HFFc6 (cell line): ENCODE measurements at regions not wholly inside any gene's neighbourhood (a gene's known extent, or its start where the extent isn't known, plus 50 kb on each side); places are given as distances from the start of the nearest gene placed in this dataset.
"Not testable (repeated sequence)": the region's sequence is repeated elsewhere in the genome, so short reads cannot be mapped to it uniquely, and the experiment has no call there.

Source experiments
- DNase-seq: peaks from one replicate; pipeline ENCODE4 v3.0.0-alpha.2; 2018
- H3K27ac Mint-ChIP-seq: 2 replicates; pipeline ENCODE4 v1.8.0; 2020; ENCODE audit warnings: mild to moderate bottlenecking, mixed read lengths
- H3K27me3 Mint-ChIP-seq: 2 replicates; pipeline ENCODE4 v1.8.0; 2021; ENCODE audit warnings: mild to moderate bottlenecking, moderate library complexity, mixed read lengths; ENCODE audit not compliant: insufficient read depth
- H3K36me3 Mint-ChIP-seq: 2 replicates; pipeline ENCODE4 v1.8.0; 2021; ENCODE audit warnings: low read depth, mixed read lengths
- H3K4me1 Mint-ChIP-seq: 2 replicates; pipeline ENCODE4 v1.8.0; 2020; ENCODE audit warnings: low read depth, mixed read lengths
- H3K4me3 Mint-ChIP-seq: 2 replicates; pipeline ENCODE4 v1.8.0; 2020; ENCODE audit warnings: mild to moderate bottlenecking, moderate library complexity, mixed read lengths
- H3K9me3 Mint-ChIP-seq: 2 replicates; pipeline ENCODE4 v1.8.0; 2020; ENCODE audit warnings: mild to moderate bottlenecking, mixed read lengths
- CTCF ChIP-seq: fragments of 200-600 bp; sonication (generic); IDR thresholded peaks from 2 replicates; pipeline ENCODE4 v1.5.0; 2021; ENCODE audit warnings: antibody characterized with exemption, mild to moderate bottlenecking

- DNase-seq, H3K36me3 Mint-ChIP-seq, H3K9me3 Mint-ChIP-seq, H3K4me3 Mint-ChIP-seq, H3K27me3 Mint-ChIP-seq: not testable (repeated sequence)
- peak; percentile 38; the same call in 1 of the 2 replicates for TF ChIP-seq CTCF
- Mint-ChIP-seq H3K4me1 (peaks cover 10% of the 10 kb centered on the region), H3K27ac (peak overlapping the region; percentile 71)
Observed at GRCh38 chr2:87476223-87476872, 271.5 kb upstream of the PLGLB2 start.

GRCh38 chr2:87476936-87477335 lies 271.0 kb upstream of the PLGLB2 start:
- not testable (repeated sequence) for H3K36me3 Mint-ChIP-seq, H3K4me3 Mint-ChIP-seq
- peak overlapping the region; percentile 71 for H3K27ac Mint-ChIP-seq

DNA sequence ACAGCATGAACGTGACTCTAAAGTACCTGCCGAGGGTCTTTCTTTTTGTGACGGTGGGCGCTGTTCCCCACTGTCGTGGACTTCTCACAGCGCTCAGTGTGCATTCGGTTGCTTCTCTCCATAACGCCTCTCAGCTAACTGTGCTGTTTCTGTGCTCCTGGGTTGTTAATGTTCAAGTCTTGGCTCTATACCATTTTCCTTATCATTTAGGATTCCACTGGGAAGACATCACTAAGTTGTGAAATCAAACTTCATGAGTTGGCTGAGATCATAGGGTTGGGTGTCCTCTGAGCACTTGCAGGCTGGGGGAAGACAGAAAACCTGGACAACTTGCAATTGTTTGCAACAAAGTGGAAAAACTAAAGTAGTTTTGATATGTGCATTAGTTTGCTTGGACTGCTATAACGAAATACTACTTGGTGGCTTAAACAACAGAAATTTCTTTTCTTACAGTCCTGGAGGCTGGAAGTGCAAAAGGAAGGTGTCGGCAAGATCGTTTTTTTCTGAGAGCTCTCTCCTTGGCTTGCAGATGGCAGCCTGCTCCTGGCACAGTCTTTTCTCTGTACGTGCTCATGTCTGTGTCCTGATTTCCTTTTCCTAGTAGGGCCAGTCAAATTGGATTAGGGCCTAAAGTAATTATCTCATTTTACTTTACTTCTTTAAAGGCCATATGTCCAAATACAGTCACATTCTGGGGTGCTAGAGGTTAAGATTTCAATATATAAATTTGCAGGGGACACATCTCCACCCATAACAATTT lies 270.0 kb upstream of the PLGLB2 start:
- DNase-seq, H3K27ac Mint-ChIP-seq: not testable (repeated sequence)
- peaks cover 19% of the 10 kb centered on the region for H3K4me1 Mint-ChIP-seq

More at GRCh38 chr2:87476936-87477335, 271.0 kb upstream of the PLGLB2 start:
- peaks cover 10% of the 10 kb centered on the region for H3K4me1 Mint-ChIP-seq
- not testable (repeated sequence) for H3K27me3 Mint-ChIP-seq, DNase-seq, H3K9me3 Mint-ChIP-seq

DNA sequence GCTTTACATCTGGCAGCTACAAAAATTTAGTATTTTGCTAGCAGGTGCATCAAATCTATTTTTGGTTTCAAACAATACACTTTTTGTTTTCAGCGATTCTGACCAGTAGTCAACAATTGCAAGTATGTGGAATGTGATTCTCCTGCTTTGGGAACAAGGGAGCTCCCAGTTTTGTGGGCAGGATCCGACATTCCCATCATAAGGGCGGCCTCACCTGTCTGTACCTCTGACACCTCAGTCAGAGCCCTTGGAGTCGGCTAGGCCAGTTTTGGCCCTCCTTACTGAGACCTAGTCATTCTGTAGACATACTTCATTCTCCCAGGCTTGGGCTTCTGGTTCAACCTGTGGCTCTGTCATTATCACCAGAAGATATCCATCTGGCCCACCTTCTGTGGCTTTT lies 269.0 kb upstream of the PLGLB2 start:
- peaks cover 24% of the 10 kb centered on the region for H3K4me1 Mint-ChIP-seq
- not testable (repeated sequence) for H3K4me3 Mint-ChIP-seq, H3K36me3 Mint-ChIP-seq, H3K27me3 Mint-ChIP-seq, H3K9me3 Mint-ChIP-seq, DNase-seq, H3K27ac Mint-ChIP-seq

More for the DNA sequence above, 270.0 kb upstream of the PLGLB2 start:
- not testable (repeated sequence) for H3K9me3 Mint-ChIP-seq, H3K4me3 Mint-ChIP-seq, H3K27me3 Mint-ChIP-seq, H3K36me3 Mint-ChIP-seq

GRCh38 chr2:87483093-87483680 lies 264.7 kb upstream of the PLGLB2 start:
- Mint-ChIP-seq H3K4me1 (peaks cover 25% of the 10 kb centered on the region), H3K27ac (peak overlapping the region; percentile 36; the same call in 1 of the 2 replicates)
- H3K4me3 Mint-ChIP-seq, H3K36me3 Mint-ChIP-seq, H3K9me3 Mint-ChIP-seq, DNase-seq, H3K27me3 Mint-ChIP-seq: not testable (repeated sequence)

DNA sequence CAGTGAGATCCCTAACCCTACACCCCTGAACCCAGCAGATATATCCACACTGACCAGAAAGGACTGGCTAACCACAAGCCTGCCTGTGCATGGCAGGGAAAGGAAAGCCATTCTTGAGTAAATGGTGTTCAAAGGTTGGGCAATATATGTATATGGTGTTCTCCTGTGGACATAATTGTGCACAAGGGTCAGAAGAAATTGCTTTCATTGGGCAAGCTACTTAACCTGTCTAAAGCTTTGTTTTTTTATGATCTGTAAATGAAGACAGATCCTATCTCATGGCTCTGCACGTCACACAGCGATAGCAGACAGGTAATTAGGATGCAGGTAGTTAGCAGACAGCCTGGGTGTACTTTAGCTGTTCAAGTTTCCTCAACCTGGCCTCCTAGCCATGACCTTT lies 263.5 kb upstream of the PLGLB2 start:
- H3K27me3 Mint-ChIP-seq, H3K27ac Mint-ChIP-seq, H3K4me3 Mint-ChIP-seq, DNase-seq, H3K36me3 Mint-ChIP-seq, H3K9me3 Mint-ChIP-seq: not testable (repeated sequence)
- H3K4me1 Mint-ChIP-seq = peaks cover 26% of the 10 kb centered on the region

DNA sequence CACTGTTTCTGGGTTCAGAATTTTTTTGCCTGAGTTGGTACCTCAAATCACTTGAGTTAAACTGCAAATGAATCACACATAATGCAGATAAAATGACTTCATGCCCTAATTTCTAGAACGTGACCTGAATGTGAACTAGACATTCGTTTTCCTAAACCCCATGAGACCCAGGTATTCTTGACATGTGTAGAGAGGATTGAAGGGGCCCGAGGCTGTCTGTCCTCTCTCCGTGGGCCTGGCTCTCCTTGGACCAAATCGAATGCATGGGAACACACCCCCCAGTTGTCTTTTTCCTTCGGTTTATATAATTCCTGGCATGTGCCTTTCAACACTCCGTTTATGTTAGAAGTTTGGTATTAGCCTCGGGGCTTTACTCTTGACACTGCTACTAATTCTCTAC lies 262.4 kb upstream of the PLGLB2 start:
- DNase-seq, H3K9me3 Mint-ChIP-seq, H3K27me3 Mint-ChIP-seq, H3K4me3 Mint-ChIP-seq, H3K27ac Mint-ChIP-seq, H3K36me3 Mint-ChIP-seq: not testable (repeated sequence)
- H3K4me1 Mint-ChIP-seq = peaks cover 26% of the 10 kb centered on the region

- H3K4me1 Mint-ChIP-seq = peaks cover 26% of the 10 kb centered on the region
- H3K4me3 Mint-ChIP-seq, H3K9me3 Mint-ChIP-seq: not testable (repeated sequence)
Observed at GRCh38 chr2:87485884-87486283, 262.0 kb upstream of the PLGLB2 start.

DNA sequence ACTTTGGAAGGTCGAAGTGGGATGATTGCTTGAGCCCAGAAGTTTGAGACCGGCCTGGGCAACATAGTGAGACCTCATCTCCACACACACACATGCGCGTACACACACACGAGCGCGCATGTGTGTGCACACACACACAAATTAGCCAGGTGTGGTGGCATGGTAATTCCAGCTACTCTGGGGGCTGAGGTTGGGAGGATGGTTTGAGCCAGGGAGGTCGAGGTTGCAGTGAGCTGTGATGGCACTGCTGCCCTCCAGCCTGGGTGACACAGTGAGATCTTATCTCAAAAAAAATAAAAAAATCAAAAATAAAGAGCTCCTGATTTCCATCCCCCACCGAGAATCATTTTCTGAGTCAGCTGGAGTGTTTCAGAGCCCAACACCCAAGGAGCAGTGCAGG lies 261.5 kb upstream of the PLGLB2 start:
- DNase-seq, H3K27me3 Mint-ChIP-seq, H3K36me3 Mint-ChIP-seq, H3K9me3 Mint-ChIP-seq: not testable (repeated sequence)
- H3K27ac Mint-ChIP-seq = peak overlapping the region; percentile 58
- peak overlapping the region; percentile 32; the same call in 1 of the 2 replicates for H3K4me3 Mint-ChIP-seq
- H3K4me1 Mint-ChIP-seq = peaks cover 26% of the 10 kb centered on the region

More at GRCh38 chr2:87485884-87486283, 262.0 kb upstream of the PLGLB2 start:
- H3K27ac Mint-ChIP-seq, H3K27me3 Mint-ChIP-seq, DNase-seq, H3K36me3 Mint-ChIP-seq: not testable (repeated sequence)

DNA sequence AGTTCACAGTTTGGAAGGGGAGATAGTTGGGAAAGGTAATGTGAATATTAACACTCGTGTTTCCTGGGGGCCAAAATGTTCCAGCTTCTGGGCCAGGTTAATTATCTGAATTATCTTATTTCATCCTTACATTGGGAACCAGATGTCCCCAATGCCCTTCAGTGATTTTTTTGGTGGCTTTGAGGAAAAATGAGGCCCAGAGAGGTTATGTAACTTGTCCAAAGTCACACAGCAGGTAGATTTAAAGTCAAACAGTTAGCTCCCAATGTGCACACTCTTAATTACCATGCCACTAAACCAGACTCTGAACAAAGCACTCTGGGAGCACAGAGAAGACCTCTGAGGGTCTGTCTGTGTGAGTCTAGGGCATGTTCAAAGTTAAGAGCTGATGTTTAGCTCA lies 259.9 kb upstream of the PLGLB2 start:
- peaks cover 16% of the 10 kb centered on the region for H3K4me1 Mint-ChIP-seq
- H3K27me3 Mint-ChIP-seq, H3K9me3 Mint-ChIP-seq, H3K36me3 Mint-ChIP-seq, H3K4me3 Mint-ChIP-seq, DNase-seq, H3K27ac Mint-ChIP-seq: not testable (repeated sequence)

GRCh38 chr2:87488991-87489390 lies 258.9 kb upstream of the PLGLB2 start:
- not testable (repeated sequence) for H3K27me3 Mint-ChIP-seq, H3K9me3 Mint-ChIP-seq, H3K36me3 Mint-ChIP-seq, DNase-seq, H3K27ac Mint-ChIP-seq, H3K4me3 Mint-ChIP-seq
- peaks cover 12% of the 10 kb centered on the region for H3K4me1 Mint-ChIP-seq

- not testable (repeated sequence) for H3K4me3 Mint-ChIP-seq, DNase-seq, H3K27ac Mint-ChIP-seq, H3K36me3 Mint-ChIP-seq, H3K9me3 Mint-ChIP-seq, H3K4me1 Mint-ChIP-seq, H3K27me3 Mint-ChIP-seq
Observed at GRCh38 chr2:87494846-87495245, 253.0 kb upstream of the PLGLB2 start.

DNA sequence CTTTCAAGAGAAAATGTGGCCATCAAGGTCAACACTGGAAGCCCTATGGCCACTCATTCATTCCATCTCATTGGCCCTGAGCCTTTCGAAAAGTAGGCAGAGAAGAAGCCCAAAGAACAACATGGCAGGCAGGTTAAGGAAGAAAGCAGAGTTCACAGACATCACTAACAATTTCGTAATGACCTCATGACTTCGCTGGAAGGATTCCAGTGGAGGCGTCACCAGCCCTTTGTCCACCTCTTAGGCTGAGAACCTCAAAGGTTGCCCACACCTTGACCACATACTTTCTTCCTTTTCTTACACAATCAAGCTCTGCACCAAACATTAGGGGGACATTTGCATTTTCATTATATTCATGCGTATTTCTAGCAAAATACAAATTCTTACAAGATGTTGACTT lies 252.4 kb upstream of the PLGLB2 start:
- H3K9me3 Mint-ChIP-seq, H3K4me3 Mint-ChIP-seq, DNase-seq, H3K27ac Mint-ChIP-seq, H3K27me3 Mint-ChIP-seq, H3K36me3 Mint-ChIP-seq: not testable (repeated sequence)
- peaks cover 14% of the 10 kb centered on the region for H3K4me1 Mint-ChIP-seq
